HG03045 (cell line): ENCODE measurements at regions not wholly inside any gene's neighbourhood (a gene's known extent, or its start where the extent isn't known, plus 50 kb on each side); places are given as distances from the start of the nearest gene placed in this dataset.

Source experiments
- ATAC-seq: cut with Tn5 transposase; IDR thresholded peaks from one replicate; pipeline ENCODE4 v1.9.1; 2021; ENCODE audit warnings: mild to moderate bottlenecking, moderate library complexity; ENCODE audit not compliant: unreplicated experiment

GRCh38 chr21:19767546-19767945 is 1230.7 kb upstream of the NCAM2 start:
- ATAC-seq = no peak

GRCh38 chr21:19771881-19772280 is 1226.3 kb upstream of the NCAM2 start:
- ATAC-seq = no peak

- no peak for ATAC-seq
These were observed 1222.1 kb upstream of the NCAM2 start for GRCh38 chr21:19776076-19776475.

- no peak for ATAC-seq
These were observed 1216.1 kb upstream of the NCAM2 start for GRCh38 chr21:19781881-19782652.

- ATAC-seq = no peak
These were observed 1212.3 kb upstream of the NCAM2 start for GRCh38 chr21:19785941-19786340.

- no peak for ATAC-seq
These were observed 1206.2 kb upstream of the NCAM2 start for GRCh38 chr21:19792004-19792403.

GRCh38 chr21:19807201-19807600 is 1191.0 kb upstream of the NCAM2 start:
- no peak for ATAC-seq

- ATAC-seq = no peak
These were observed 1187.4 kb upstream of the NCAM2 start for GRCh38 chr21:19810779-19811178.

- no peak for ATAC-seq
These were observed 1167.8 kb upstream of the NCAM2 start for GRCh38 chr21:19830446-19830845.

- no peak for ATAC-seq
These were observed 1165.7 kb upstream of the NCAM2 start for GRCh38 chr21:19832551-19832950.

- ATAC-seq = no peak
These were observed 1165.1 kb upstream of the NCAM2 start for GRCh38 chr21:19833082-19833481.

- no peak for ATAC-seq
These were observed 1155.6 kb upstream of the NCAM2 start for GRCh38 chr21:19842601-19843000.

- ATAC-seq = no peak
These were observed 1153.9 kb upstream of the NCAM2 start for GRCh38 chr21:19844334-19844733.

GRCh38 chr21:19850157-19850556 is 1148.1 kb upstream of the NCAM2 start:
- no peak for ATAC-seq

GRCh38 chr21:19853061-19853460 is 1145.1 kb upstream of the NCAM2 start:
- no peak for ATAC-seq

GRCh38 chr21:19853709-19854575 is 1144.3 kb upstream of the NCAM2 start:
- ATAC-seq = no peak

- ATAC-seq = no peak
These were observed 1142.7 kb upstream of the NCAM2 start for GRCh38 chr21:19855522-19855921.

GRCh38 chr21:19864476-19864875 is 1133.7 kb upstream of the NCAM2 start:
- no peak for ATAC-seq

GRCh38 chr21:19870682-19871081 is 1127.5 kb upstream of the NCAM2 start:
- ATAC-seq = no peak

GRCh38 chr21:19874521-19874920 is 1123.7 kb upstream of the NCAM2 start:
- ATAC-seq = no peak

GRCh38 chr21:19878133-19878532 is 1120.1 kb upstream of the NCAM2 start:
- ATAC-seq = no peak

- ATAC-seq = no peak
These were observed 1098.6 kb upstream of the NCAM2 start for GRCh38 chr21:19899645-19900044.
